Astrocyte (in vitro differentiated cells and primary cell): ENCODE measurements at regions not wholly inside any gene's neighbourhood (a gene's known extent, or its start where the extent isn't known, plus 50 kb on each side); places are given as distances from the start of the nearest gene placed in this dataset.
A peak's percentile ranks its signal among the peaks of the same experiment; 100 is the strongest.

Experiments used
- DNase-seq: peaks from one replicate; pipeline ENCODE4 v3.0.0-alpha.2; 2010; ENCODE audit warnings: low read depth
- FAIRE-seq: peaks from 2 replicates; lab custom pipeline; 2011; peaks lifted over from hg19 to GRCh38; lab: Jason Lieb, UNC
- H2AFZ ChIP-seq: 2 replicates; pipeline ENCODE4 v1.6.0; 2012; ENCODE audit warnings: low read depth, low read length, inconsistent platforms
- H3K27ac ChIP-seq: 2 replicates; pipeline ENCODE4 v1.5.1; 2011; ENCODE audit warnings: low read depth, low read length, inconsistent platforms
- H3K27me3 ChIP-seq: 2 replicates; pipeline ENCODE4 v1.6.0; 2011; ENCODE audit warnings: low read length, inconsistent platforms; ENCODE audit not compliant: insufficient read depth
- H3K36me3 ChIP-seq: 2 replicates; pipeline ENCODE4 v1.5.1; 2011; ENCODE audit warnings: low read length, inconsistent platforms; ENCODE audit not compliant: insufficient read depth
- H3K4me1 ChIP-seq: 2 replicates; pipeline ENCODE4 v1.5.1; 2011; ENCODE audit warnings: low read length, inconsistent platforms; ENCODE audit not compliant: insufficient read depth
- H3K4me2 ChIP-seq: 2 replicates; pipeline ENCODE4 v1.6.0; 2012; ENCODE audit warnings: low read length, inconsistent platforms
- H3K4me3 ChIP-seq: 2 replicates; pipeline ENCODE4 v1.5.1; 2011; ENCODE audit warnings: low read depth, mild to moderate bottlenecking, low read length, inconsistent platforms; ENCODE audit not compliant: insufficient read depth
- H3K79me2 ChIP-seq: 2 replicates; pipeline ENCODE4 v1.6.0; 2012; ENCODE audit warnings: mild to moderate bottlenecking, low read length, inconsistent platforms; ENCODE audit not compliant: insufficient read depth
- H3K9ac ChIP-seq: 2 replicates; pipeline ENCODE4 v1.6.0; 2012; ENCODE audit warnings: mild to moderate bottlenecking, low read length, inconsistent platforms
- H3K9me3 ChIP-seq: 2 replicates; pipeline ENCODE4 v1.5.1; 2012; ENCODE audit warnings: low read depth, mild to moderate bottlenecking, low read length, inconsistent platforms; ENCODE audit not compliant: insufficient read depth
- H4K20me1 ChIP-seq: 2 replicates; pipeline ENCODE4 v1.6.0; 2012; ENCODE audit warnings: low read length, inconsistent platforms; ENCODE audit not compliant: insufficient read depth
- H3K27ac Mint-ChIP-seq: one replicate; pipeline ENCODE4 v1.8.0; 2021; ENCODE audit warnings: mild to moderate bottlenecking, mixed read lengths; ENCODE audit not compliant: unreplicated experiment
- H3K27me3 Mint-ChIP-seq: one replicate; pipeline ENCODE4 v1.8.0; 2021; ENCODE audit warnings: low read depth, mixed read lengths; ENCODE audit not compliant: unreplicated experiment
- H3K36me3 Mint-ChIP-seq: one replicate; pipeline ENCODE4 v1.8.0; 2021; ENCODE audit warnings: low read depth, mixed read lengths; ENCODE audit not compliant: unreplicated experiment
- H3K4me1 Mint-ChIP-seq: one replicate; pipeline ENCODE4 v1.8.0; 2021; ENCODE audit warnings: low read depth, mixed read lengths; ENCODE audit not compliant: unreplicated experiment
- H3K4me3 Mint-ChIP-seq: one replicate; pipeline ENCODE4 v1.8.0; 2021; ENCODE audit warnings: mild to moderate bottlenecking, moderate library complexity, mixed read lengths; ENCODE audit not compliant: unreplicated experiment
- H3K9me3 Mint-ChIP-seq: one replicate; pipeline ENCODE4 v1.8.0; 2021; ENCODE audit warnings: mild to moderate bottlenecking, mixed read lengths; ENCODE audit not compliant: unreplicated experiment
- EZH2 ChIP-seq: IDR thresholded peaks from 2 replicates; pipeline ENCODE4 v1.6.1; 2012; ENCODE audit warnings: mild to moderate bottlenecking, low read length, inconsistent platforms; ENCODE audit not compliant: insufficient read depth
- TF ChIP-seq, protein P1 (sequence below): IDR thresholded peaks from 2 replicates; pipeline ENCODE4 v1.5.1; 2011; ENCODE audit warnings: low read depth, mild to moderate bottlenecking, inconsistent platforms, low read length, moderate library complexity; ENCODE audit not compliant: insufficient read depth

DNA sequence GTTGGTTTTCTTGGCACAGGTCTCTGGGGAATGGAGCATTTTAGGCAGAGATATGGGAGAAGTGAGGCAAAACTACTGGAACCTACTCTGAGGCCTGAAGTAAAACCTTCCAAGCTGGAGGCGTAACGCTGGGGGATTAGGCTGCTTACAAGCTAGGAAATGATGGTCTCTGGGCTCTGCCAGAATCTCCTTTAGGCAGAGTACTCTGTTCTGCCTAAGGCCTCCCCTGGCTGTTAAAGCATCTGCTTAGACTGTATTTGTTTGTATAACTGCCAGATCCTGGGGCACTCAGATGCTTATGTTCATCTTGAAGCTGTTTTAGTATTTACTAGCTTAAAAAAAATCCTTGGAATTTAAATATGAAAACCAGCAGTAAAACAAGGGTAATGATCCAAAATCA lies 822.2 kb downstream of the RPA4 start:
- Histone ChIP-seq H3K9ac (no peak overlapping the region), H2AFZ (no peak overlapping the region), H3K27ac (no peak overlapping the region), H3K4me2 (no peak overlapping the region), H3K36me3 (no peaks in the 10 kb centered on the region), H4K20me1 (no peaks in the 10 kb centered on the region), H3K4me1 (no peaks in the 10 kb centered on the region), H3K79me2 (no peaks in the 10 kb centered on the region), H3K4me3 (no peak overlapping the region), H3K9me3 (no peaks in the 10 kb centered on the region), H3K27me3 (no peaks in the 10 kb centered on the region)
- Mint-ChIP-seq H3K4me3 (no peak overlapping the region), H3K27ac (no peak overlapping the region), H3K9me3 (no peaks in the 10 kb centered on the region), H3K4me1 (no peaks in the 10 kb centered on the region), H3K27me3 (no peaks in the 10 kb centered on the region), H3K36me3 (no peaks in the 10 kb centered on the region)
- peak; percentile 54 for FAIRE-seq
- DNase-seq, result no peak
- no peak for TF ChIP-seq EZH2
- TF ChIP-seq, protein P1, sequence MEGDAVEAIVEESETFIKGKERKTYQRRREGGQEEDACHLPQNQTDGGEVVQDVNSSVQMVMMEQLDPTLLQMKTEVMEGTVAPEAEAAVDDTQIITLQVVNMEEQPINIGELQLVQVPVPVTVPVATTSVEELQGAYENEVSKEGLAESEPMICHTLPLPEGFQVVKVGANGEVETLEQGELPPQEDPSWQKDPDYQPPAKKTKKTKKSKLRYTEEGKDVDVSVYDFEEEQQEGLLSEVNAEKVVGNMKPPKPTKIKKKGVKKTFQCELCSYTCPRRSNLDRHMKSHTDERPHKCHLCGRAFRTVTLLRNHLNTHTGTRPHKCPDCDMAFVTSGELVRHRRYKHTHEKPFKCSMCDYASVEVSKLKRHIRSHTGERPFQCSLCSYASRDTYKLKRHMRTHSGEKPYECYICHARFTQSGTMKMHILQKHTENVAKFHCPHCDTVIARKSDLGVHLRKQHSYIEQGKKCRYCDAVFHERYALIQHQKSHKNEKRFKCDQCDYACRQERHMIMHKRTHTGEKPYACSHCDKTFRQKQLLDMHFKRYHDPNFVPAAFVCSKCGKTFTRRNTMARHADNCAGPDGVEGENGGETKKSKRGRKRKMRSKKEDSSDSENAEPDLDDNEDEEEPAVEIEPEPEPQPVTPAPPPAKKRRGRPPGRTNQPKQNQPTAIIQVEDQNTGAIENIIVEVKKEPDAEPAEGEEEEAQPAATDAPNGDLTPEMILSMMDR, result no peak

DNA sequence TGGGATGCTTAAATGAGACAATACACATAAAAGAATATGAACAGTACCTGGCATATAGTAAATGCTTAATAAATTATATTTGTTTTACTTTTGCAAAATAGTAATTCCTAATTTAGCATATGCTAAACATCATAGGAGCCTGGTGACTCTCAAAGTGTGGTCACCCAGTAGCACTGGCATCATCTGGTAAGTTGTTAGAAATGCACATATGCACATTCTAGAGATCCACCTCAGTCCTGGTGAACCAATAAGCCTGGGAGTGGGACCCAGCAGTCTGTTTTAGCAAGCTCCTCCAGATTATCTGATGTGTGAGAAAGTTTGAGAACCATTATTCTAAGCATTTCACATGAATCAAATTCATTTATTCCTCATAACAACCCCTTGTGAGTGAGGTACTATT lies 830.4 kb downstream of the RPA4 start:
- no peaks in the 10 kb centered on the region for H3K27me3 Mint-ChIP-seq
- no peak overlapping the region for H3K27ac ChIP-seq
- no peaks in the 10 kb centered on the region for H4K20me1 ChIP-seq
- H3K4me2 ChIP-seq, result no peak overlapping the region
- no peak overlapping the region for H3K9ac ChIP-seq
- H3K9me3 ChIP-seq, result no peaks in the 10 kb centered on the region
- no peak overlapping the region for H3K4me3 Mint-ChIP-seq
- H3K36me3 Mint-ChIP-seq, result no peaks in the 10 kb centered on the region
- no peak overlapping the region for H2AFZ ChIP-seq
- no peaks in the 10 kb centered on the region for H3K4me1 Mint-ChIP-seq
- H3K36me3 ChIP-seq, result no peaks in the 10 kb centered on the region
- no peaks in the 10 kb centered on the region for H3K79me2 ChIP-seq
- TF ChIP-seq EZH2, result no peak
- TF ChIP-seq, protein P1, result no peak
- no peak overlapping the region for H3K27ac Mint-ChIP-seq
- no peaks in the 10 kb centered on the region for H3K4me1 ChIP-seq
- FAIRE-seq (peak; percentile 76), DNase-seq (no peak)
- no peak overlapping the region for H3K4me3 ChIP-seq
- no peaks in the 10 kb centered on the region for H3K9me3 Mint-ChIP-seq
- H3K27me3 ChIP-seq, result no peaks in the 10 kb centered on the region

DNA sequence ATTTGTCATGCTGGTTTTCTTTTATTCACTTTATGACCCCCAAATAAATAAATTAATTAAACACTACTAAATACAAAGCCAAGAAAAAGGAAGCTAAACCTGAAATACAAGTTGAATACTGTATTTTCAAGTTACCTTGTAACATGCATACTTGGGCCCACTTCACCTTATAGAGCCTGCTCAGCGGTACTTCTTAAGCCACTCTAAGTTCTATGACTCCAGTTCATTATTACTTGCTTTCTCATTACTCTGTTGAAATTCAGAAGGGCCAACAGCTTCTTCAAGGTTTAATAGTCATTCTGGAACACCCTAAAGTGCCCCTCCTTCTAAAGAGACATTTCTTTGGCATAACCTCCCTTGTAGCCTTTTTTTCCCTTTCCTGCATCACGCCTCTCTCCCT lies 844.5 kb downstream of the RPA4 start:
- TF ChIP-seq, protein P1, result no peak
- no peak for TF ChIP-seq EZH2
- Histone ChIP-seq H3K27ac (no peak overlapping the region), H3K9ac (no peak overlapping the region), H2AFZ (no peak overlapping the region), H3K4me2 (no peak overlapping the region), H3K27me3 (no peaks in the 10 kb centered on the region), H3K4me3 (no peak overlapping the region), H3K79me2 (no peaks in the 10 kb centered on the region), H4K20me1 (no peaks in the 10 kb centered on the region), H3K4me1 (no peaks in the 10 kb centered on the region), H3K9me3 (no peaks in the 10 kb centered on the region), H3K36me3 (no peaks in the 10 kb centered on the region)
- H3K27ac Mint-ChIP-seq, result no peak overlapping the region
- H3K4me3 Mint-ChIP-seq, result no peak overlapping the region
- H3K4me1 Mint-ChIP-seq, result no peaks in the 10 kb centered on the region
- H3K36me3 Mint-ChIP-seq, result no peaks in the 10 kb centered on the region
- no peaks in the 10 kb centered on the region for H3K27me3 Mint-ChIP-seq
- FAIRE-seq, result no peak
- DNase-seq, result no peak
- H3K9me3 Mint-ChIP-seq, result no peaks in the 10 kb centered on the region
